ENCODE measurements at regions not wholly inside any gene's neighbourhood (a gene's known extent, or its start where the extent isn't known, plus 50 kb on each side); places are given as distances from the start of the nearest gene placed in this dataset.

- no peak for TF ChIP-seq CTCF (IDR thresholded peaks at IDR 0.05)
- TF ChIP-seq POLR2AphosphoS5 (IDR thresholded peaks at IDR 0.05; ENCODE audit: low read depth, low read length) = no peak
- no peak for TF ChIP-seq TCF7L2 (IDR thresholded peaks at IDR 0.05; ENCODE audit: low read depth, low read length)
- no peak for TF ChIP-seq REST (IDR thresholded peaks at IDR 0.05; ENCODE audit: insufficient read depth in 1 of 2, low read depth in 2 of 2, low read length in 1 of 2)
Measured at GRCh38 chr2:142687075-142687474, 190.4 kb upstream of the KYNU start.
